Esophagus (tissue), 2 donors: ENCODE measurements at regions not wholly inside any gene's neighbourhood (a gene's known extent, or its start where the extent isn't known, plus 50 kb on each side); places are given as distances from the start of the nearest gene placed in this dataset.
A peak's percentile ranks its signal among the peaks of the same experiment; 100 is the strongest.

Experiments
- H3K27ac ChIP-seq, 2 donors: one replicate each; pipeline ENCODE4 v1.5.1; 2013; ENCODE audit warnings: low read depth in 2 of 2, mild to moderate bottlenecking in 2 of 2, inconsistent platforms in 1 of 2, low read length in 1 of 2, moderate library complexity in 1 of 2
- H3K27me3 ChIP-seq, 2 donors: one replicate each; pipeline ENCODE4 v1.6.1; 2013; ENCODE audit warnings: low read length in 2 of 2, control low read depth in 1 of 2, mild to moderate bottlenecking in 1 of 2; ENCODE audit not compliant: insufficient read depth in 2 of 2, control insufficient read depth in 1 of 2
- H3K36me3 ChIP-seq, 2 donors: one replicate each; pipeline ENCODE4 v1.6.1; 2013; ENCODE audit warnings: low read length in 1 of 2; ENCODE audit not compliant: control insufficient read depth in 2 of 2, insufficient read depth in 2 of 2
- H3K4me1 ChIP-seq, 2 donors: one replicate each; pipeline ENCODE4 v1.6.1; 2013; ENCODE audit warnings: low read length in 1 of 2; ENCODE audit not compliant: control insufficient read depth in 2 of 2, insufficient read depth in 2 of 2
- H3K4me3 ChIP-seq, 2 donors: one replicate each; pipeline ENCODE4 v1.5.1; 2013; ENCODE audit warnings: low read length in 2 of 2, mild to moderate bottlenecking in 2 of 2, low read depth in 1 of 2, moderate library complexity in 1 of 2
- H3K9me3 ChIP-seq, 2 donors: one replicate each; pipeline ENCODE4 v1.6.1; 2013; ENCODE audit warnings: mild to moderate bottlenecking in 2 of 2, low read depth in 1 of 2, low read length in 1 of 2, moderate library complexity in 1 of 2; ENCODE audit not compliant: control insufficient read depth in 2 of 2, insufficient read depth in 1 of 2
- WGBS, 2 donors: extraction: QIAGEN DNeasy Blood & Tissue Kit; methylation state at CpG; one replicate each; pipeline ENCODE4 v1.1.7; 2013; 5-methylcytosine and 5-hydroxymethylcytosine counted together
- donor health status: healthy with polysubstance abuse.
- donor health status: Bipolar disorder and iron deficiency.

GRCh38 chr7:68414631-68415425 lies 1183.4 kb upstream of the AUTS2 start:
- no peaks in the 10 kb centered on the region for H3K4me1 ChIP-seq
- H3K9me3 ChIP-seq = peaks cover 0 to 2% of the 10 kb centered on the region in 2 donors
- H3K27ac ChIP-seq = no peak overlapping the region
- H3K36me3 ChIP-seq = no peaks in the 10 kb centered on the region
- WGBS, 2 donors = 82 to 87% methylated on average over 2 of the region's 2 CpGs
- no peaks in the 10 kb centered on the region for H3K27me3 ChIP-seq
- H3K4me3 ChIP-seq = no peak overlapping the region

GRCh38 chr7:68417002-68417401 lies 1181.3 kb upstream of the AUTS2 start:
- Histone ChIP-seq H3K4me3 (no peak overlapping the region), H3K27ac (no peak overlapping the region), H3K9me3 (peaks cover 0 to 2% of the 10 kb centered on the region in 2 donors), H3K27me3 (no peaks in the 10 kb centered on the region), H3K4me1 (no peaks in the 10 kb centered on the region), H3K36me3 (no peaks in the 10 kb centered on the region)
- 92 to 93% methylated on average over 2 of the region's 2 CpGs for WGBS, 2 donors

GRCh38 chr7:68417659-68418058 lies 1180.6 kb upstream of the AUTS2 start:
- H3K4me3 ChIP-seq = no peak overlapping the region
- no peaks in the 10 kb centered on the region for H3K4me1 ChIP-seq
- peaks cover 0 to 2% of the 10 kb centered on the region in 2 donors for H3K9me3 ChIP-seq
- H3K27me3 ChIP-seq = no peaks in the 10 kb centered on the region
- 39 to 59% methylated on average over 1 of the region's 1 CpG for WGBS, 2 donors
- no peaks in the 10 kb centered on the region for H3K36me3 ChIP-seq
- H3K27ac ChIP-seq = no peak overlapping the region

GRCh38 chr7:68420342-68421192 lies 1177.7 kb upstream of the AUTS2 start:
- no peaks in the 10 kb centered on the region for H3K4me1 ChIP-seq
- WGBS, 2 donors = 79 to 84% methylated on average over 11 of the region's 11 CpGs
- H3K27me3 ChIP-seq = no peaks in the 10 kb centered on the region
- H3K27ac ChIP-seq = peak overlapping the region; percentile 47 to 48
- no peak overlapping the region for H3K4me3 ChIP-seq
- H3K36me3 ChIP-seq = no peaks in the 10 kb centered on the region
- peaks cover 0 to 2% of the 10 kb centered on the region in 2 donors for H3K9me3 ChIP-seq

GRCh38 chr7:68421712-68422111 lies 1176.6 kb upstream of the AUTS2 start:
- WGBS, 2 donors = 95 to 96% methylated on average over 7 of the region's 7 CpGs
- no peaks in the 10 kb centered on the region for H3K27me3 ChIP-seq
- H3K4me3 ChIP-seq = no peak overlapping the region
- peaks cover 0 to 2% of the 10 kb centered on the region in 2 donors for H3K9me3 ChIP-seq
- no peaks in the 10 kb centered on the region for H3K36me3 ChIP-seq
- no peaks in the 10 kb centered on the region for H3K4me1 ChIP-seq
- H3K27ac ChIP-seq = no peak overlapping the region

- H3K27ac ChIP-seq = no peak overlapping the region
- H3K4me1 ChIP-seq = no peaks in the 10 kb centered on the region
- H3K9me3 ChIP-seq = peaks cover 0 to 2% of the 10 kb centered on the region in 2 donors
- H3K4me3 ChIP-seq = no peak overlapping the region
- H3K27me3 ChIP-seq = no peaks in the 10 kb centered on the region
- 56 to 62% methylated on average over 4 of the region's 4 CpGs for WGBS, 2 donors
- H3K36me3 ChIP-seq = no peaks in the 10 kb centered on the region
Measured at GRCh38 chr7:68422281-68422680, 1176.0 kb upstream of the AUTS2 start.

- Histone ChIP-seq H3K27ac (no peak overlapping the region), H3K36me3 (no peaks in the 10 kb centered on the region), H3K27me3 (no peaks in the 10 kb centered on the region), H3K4me1 (no peaks in the 10 kb centered on the region), H3K9me3 (peaks cover 0 to 4% of the 10 kb centered on the region in 2 donors), H3K4me3 (no peak overlapping the region)
- 67 to 70% methylated on average over 5 of the region's 5 CpGs for WGBS, 2 donors
Measured at GRCh38 chr7:68423356-68423755, 1174.9 kb upstream of the AUTS2 start.

GRCh38 chr7:68424658-68425297 lies 1173.5 kb upstream of the AUTS2 start:
- H3K27ac ChIP-seq = no peak overlapping the region
- H3K4me3 ChIP-seq = no peak overlapping the region
- no peaks in the 10 kb centered on the region for H3K27me3 ChIP-seq
- 85 to 88% methylated on average over 4 of the region's 4 CpGs for WGBS, 2 donors
- H3K9me3 ChIP-seq = peaks cover 0 to 2% of the 10 kb centered on the region in 2 donors
- no peaks in the 10 kb centered on the region for H3K4me1 ChIP-seq
- no peaks in the 10 kb centered on the region for H3K36me3 ChIP-seq

- no peak overlapping the region for H3K27ac ChIP-seq
- no peaks in the 10 kb centered on the region for H3K4me1 ChIP-seq
- H3K4me3 ChIP-seq = no peak overlapping the region
- no peaks in the 10 kb centered on the region for H3K36me3 ChIP-seq
- H3K27me3 ChIP-seq = no peaks in the 10 kb centered on the region
- H3K9me3 ChIP-seq = peaks cover 0 to 2% of the 10 kb centered on the region in 2 donors
- 90 to 96% methylated on average over 6 of the region's 6 CpGs for WGBS, 2 donors
Measured at GRCh38 chr7:68425377-68425776, 1172.9 kb upstream of the AUTS2 start.
